ENCODE measurements at regions not wholly inside any gene's neighbourhood (a gene's known extent, or its start where the extent isn't known, plus 50 kb on each side); places are given as distances from the start of the nearest gene placed in this dataset.

DNA sequence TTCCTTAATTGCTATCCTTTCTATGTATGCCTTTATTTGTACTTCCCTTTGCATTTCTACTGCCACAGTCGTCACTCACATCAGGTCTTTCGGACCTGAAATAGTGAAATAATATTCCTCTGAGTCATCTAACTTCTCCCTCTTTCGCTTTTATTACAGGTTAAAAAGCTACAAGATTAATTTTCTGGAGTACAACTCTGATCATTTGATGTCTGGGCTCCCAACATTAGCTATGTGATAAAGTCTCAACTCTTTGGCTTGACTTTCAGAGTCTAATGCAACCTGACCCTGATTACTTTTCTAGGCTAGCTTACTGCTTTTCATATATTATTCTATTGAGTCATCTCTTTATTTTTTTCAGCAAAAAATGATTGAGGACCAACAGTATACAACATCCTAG lies 638.8 kb upstream of the WWC1 start:
- in situ Hi-C loops (cut with MboI) = no loop called here
- DNase-seq = no peak
- Histone ChIP-seq H3K4me2 (ENCODE audit: unreplicated experiment) (peak overlapping the region; percentile 6), H3K27me3 (replicated peaks; ENCODE audit: insufficient read depth) (no peaks in the 10 kb centered on the region), H3F3A (ENCODE audit: insufficient read depth) (no peaks in the 10 kb centered on the region), H3K27ac (no peak overlapping the region), H3K36me3 (ENCODE audit: low read depth) (0 out of 2 replicates have a peak, but pooled peaks cover 4% of the 10 kb centered on the region), H3K4me3 (no peak overlapping the region), H2AFZ (no peak overlapping the region), H3K4me1 (ENCODE audit: insufficient read depth) (peaks cover 24% of the 10 kb centered on the region), H3K9me2 (ENCODE audit: insufficient read depth) (no peaks in the 10 kb centered on the region), H3K79me2 (ENCODE audit: insufficient read depth) (no peaks in the 10 kb centered on the region), H4K20me1 (ENCODE audit: insufficient read depth) (no peaks in the 10 kb centered on the region), H3K9ac (no peak overlapping the region), H3K9me3 (ENCODE audit: low read depth) (no peaks in the 10 kb centered on the region)
- WGBS, 2 experiments (ENCODE audit: low coverage in 1 of 2, low lambda C conversion rate in 2 of 2, missing lambda C conversion rate in 2 of 2) = 92 to 95% methylated on average over 3 of the region's 3 CpGs
- TF ChIP-seq EZH2phosphoT487 (IDR thresholded peaks at IDR 0.05; ENCODE audit: insufficient read depth, low read depth) (no peak), EZH2 (IDR thresholded peaks at IDR 0.05; ENCODE audit: insufficient read depth, poor library complexity, severe bottlenecking) (no peak)

GRCh38 chr5:167653645-167654106 lies 637.8 kb upstream of the WWC1 start:
- TF ChIP-seq EZH2phosphoT487 (IDR thresholded peaks at IDR 0.05; ENCODE audit: insufficient read depth, low read depth) = no peak
- TF ChIP-seq EZH2 (IDR thresholded peaks at IDR 0.05; ENCODE audit: insufficient read depth, poor library complexity, severe bottlenecking) = no peak
- Histone ChIP-seq H3K9me3 (ENCODE audit: low read depth) (no peaks in the 10 kb centered on the region), H3K9ac (no peak overlapping the region), H3K27me3 (replicated peaks; ENCODE audit: insufficient read depth) (no peaks in the 10 kb centered on the region), H3K4me3 (no peak overlapping the region), H3K36me3 (ENCODE audit: low read depth) (0 out of 2 replicates have a peak, but pooled peaks cover 4% of the 10 kb centered on the region), H3K79me2 (ENCODE audit: insufficient read depth) (no peaks in the 10 kb centered on the region), H3K4me2 (ENCODE audit: unreplicated experiment) (no peak overlapping the region), H2AFZ (no peak overlapping the region), H3K4me1 (ENCODE audit: insufficient read depth) (peaks cover 29% of the 10 kb centered on the region), H3K9me2 (ENCODE audit: insufficient read depth) (no peaks in the 10 kb centered on the region), H4K20me1 (ENCODE audit: insufficient read depth) (no peaks in the 10 kb centered on the region), H3F3A (ENCODE audit: insufficient read depth) (0 out of 2 replicates have a peak, but pooled peaks cover 3% of the 10 kb centered on the region), H3K27ac (peak overlapping the region; percentile 45)
- 100% methylated on average over 1 of the region's 1 CpG for WGBS, 2 experiments (ENCODE audit: low coverage in 1 of 2, low lambda C conversion rate in 2 of 2, missing lambda C conversion rate in 2 of 2)
- peak; percentile 57 for DNase-seq
- in situ Hi-C loops (cut with MboI) = no loop called here

DNA sequence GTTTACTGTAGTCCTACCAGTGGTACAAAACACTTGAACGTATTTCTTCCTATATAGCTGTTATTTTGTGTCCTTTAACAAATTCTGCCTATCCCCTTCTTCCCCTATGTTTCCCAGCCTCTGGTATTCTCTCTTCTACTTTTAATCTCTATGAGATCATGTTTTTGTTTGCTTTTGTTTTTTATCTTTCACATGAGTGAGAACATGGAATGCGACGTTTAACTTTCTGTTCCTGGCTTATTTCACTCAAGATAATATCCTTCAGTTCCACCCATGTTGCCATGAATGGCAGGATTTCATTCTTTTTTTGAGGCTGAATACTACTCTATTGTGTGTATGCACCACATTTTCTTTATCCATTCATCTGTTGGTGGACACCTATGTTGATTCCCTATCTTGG lies 634.4 kb upstream of the WWC1 start:
- no peak overlapping the region for H3K4me2 ChIP-seq (ENCODE audit: unreplicated experiment)
- no peaks in the 10 kb centered on the region for H3K27me3 ChIP-seq (replicated peaks; ENCODE audit: insufficient read depth)
- no peaks in the 10 kb centered on the region for H4K20me1 ChIP-seq (ENCODE audit: insufficient read depth)
- no peak overlapping the region for H3K4me3 ChIP-seq
- H3F3A ChIP-seq (ENCODE audit: insufficient read depth) = peaks cover 15% of the 10 kb centered on the region; the same call in 1 of the 2 replicates
- no peak for TF ChIP-seq EZH2phosphoT487 (IDR thresholded peaks at IDR 0.05; ENCODE audit: insufficient read depth, low read depth)
- no peak for TF ChIP-seq EZH2 (IDR thresholded peaks at IDR 0.05; ENCODE audit: insufficient read depth, poor library complexity, severe bottlenecking)
- 89% methylated on average over 3 of the region's 3 CpGs for WGBS, 2 experiments (ENCODE audit: low coverage in 1 of 2, low lambda C conversion rate in 2 of 2, missing lambda C conversion rate in 2 of 2)
- peaks cover 41% of the 10 kb centered on the region for H3K4me1 ChIP-seq (ENCODE audit: insufficient read depth)
- in situ Hi-C loops (cut with MboI) = no loop called here
- H3K79me2 ChIP-seq (ENCODE audit: insufficient read depth) = no peaks in the 10 kb centered on the region
- H3K9me2 ChIP-seq (ENCODE audit: insufficient read depth) = no peaks in the 10 kb centered on the region
- H3K36me3 ChIP-seq (ENCODE audit: low read depth) = 0 out of 2 replicates have a peak, but pooled peaks cover 4% of the 10 kb centered on the region
- DNase-seq = no peak
- H3K9me3 ChIP-seq (ENCODE audit: low read depth) = no peaks in the 10 kb centered on the region
- no peak overlapping the region for H3K27ac ChIP-seq
- no peak overlapping the region for H3K9ac ChIP-seq
- H2AFZ ChIP-seq = no peak overlapping the region

GRCh38 chr5:167658889-167659288 lies 632.6 kb upstream of the WWC1 start:
- Histone ChIP-seq H3K36me3 (ENCODE audit: low read depth) (0 out of 2 replicates have a peak, but pooled peaks cover 4% of the 10 kb centered on the region), H3K27me3 (replicated peaks; ENCODE audit: insufficient read depth) (no peaks in the 10 kb centered on the region), H3F3A (ENCODE audit: insufficient read depth) (peaks cover 19% of the 10 kb centered on the region; the same call in 1 of the 2 replicates), H3K4me1 (ENCODE audit: insufficient read depth) (peaks cover 36% of the 10 kb centered on the region), H3K9ac (no peak overlapping the region), H3K9me3 (ENCODE audit: low read depth) (no peaks in the 10 kb centered on the region), H3K4me3 (no peak overlapping the region), H3K79me2 (ENCODE audit: insufficient read depth) (no peaks in the 10 kb centered on the region), H3K4me2 (ENCODE audit: unreplicated experiment) (peak overlapping the region; percentile 11), H3K27ac (peak overlapping the region; percentile 4; the same call in 1 of the 2 replicates), H2AFZ (no peak overlapping the region), H3K9me2 (ENCODE audit: insufficient read depth) (no peaks in the 10 kb centered on the region), H4K20me1 (ENCODE audit: insufficient read depth) (no peaks in the 10 kb centered on the region)
- peak; percentile 42 for DNase-seq
- 46 to 51% methylated on average over 2 of the region's 2 CpGs for WGBS, 2 experiments (ENCODE audit: low coverage in 1 of 2, low lambda C conversion rate in 2 of 2, missing lambda C conversion rate in 2 of 2)
- in situ Hi-C loops (cut with MboI) = no loop called here
- TF ChIP-seq EZH2 (IDR thresholded peaks at IDR 0.05; ENCODE audit: insufficient read depth, poor library complexity, severe bottlenecking) (no peak), EZH2phosphoT487 (IDR thresholded peaks at IDR 0.05; ENCODE audit: insufficient read depth, low read depth) (no peak)
